Muscle layer of duodenum (tissue), 2 donors: ENCODE measurements at regions not wholly inside any gene's neighbourhood (a gene's known extent, or its start where the extent isn't known, plus 50 kb on each side); places are given as distances from the start of the nearest gene placed in this dataset.
"Not testable (repeated sequence)": the region's sequence is repeated elsewhere in the genome, so short reads cannot be mapped to it uniquely, and the experiment has no call there.

Source experiments
- H3K27ac ChIP-seq: one replicate; pipeline ENCODE4 v1.7.0; 2013; ENCODE audit warnings: mild to moderate bottlenecking, low read length
- H3K27me3 ChIP-seq: one replicate; pipeline ENCODE4 v1.7.0; 2013; ENCODE audit warnings: low read depth, mild to moderate bottlenecking, control low read depth, low read length
- H3K36me3 ChIP-seq, 2 donors: one replicate each; pipeline ENCODE4 v1.7.0; 2013; ENCODE audit warnings: low read length in 2 of 2, control low read depth in 1 of 2, mild to moderate bottlenecking in 1 of 2; ENCODE audit not compliant: insufficient read depth in 2 of 2, control insufficient read depth in 1 of 2
- H3K4me1 ChIP-seq, 2 donors: one replicate each; pipeline ENCODE4 v1.7.0; 2013; ENCODE audit warnings: low read length in 2 of 2, mild to moderate bottlenecking in 2 of 2, control low read depth in 1 of 2, moderate library complexity in 1 of 2; ENCODE audit not compliant: insufficient read depth in 2 of 2, control insufficient read depth in 1 of 2
- H3K4me3 ChIP-seq, 2 donors: one replicate each; pipeline ENCODE4 v1.7.0; 2013; ENCODE audit warnings: low read length in 2 of 2, low read depth in 1 of 2, mild to moderate bottlenecking in 1 of 2
- H3K9me3 ChIP-seq, 2 donors: one replicate each; pipeline ENCODE4 v1.7.0; 2013; ENCODE audit warnings: low read length in 2 of 2, control low read depth in 1 of 2, mild to moderate bottlenecking in 1 of 2; ENCODE audit not compliant: control insufficient read depth in 1 of 2
- donor health status: healthy.

DNA sequence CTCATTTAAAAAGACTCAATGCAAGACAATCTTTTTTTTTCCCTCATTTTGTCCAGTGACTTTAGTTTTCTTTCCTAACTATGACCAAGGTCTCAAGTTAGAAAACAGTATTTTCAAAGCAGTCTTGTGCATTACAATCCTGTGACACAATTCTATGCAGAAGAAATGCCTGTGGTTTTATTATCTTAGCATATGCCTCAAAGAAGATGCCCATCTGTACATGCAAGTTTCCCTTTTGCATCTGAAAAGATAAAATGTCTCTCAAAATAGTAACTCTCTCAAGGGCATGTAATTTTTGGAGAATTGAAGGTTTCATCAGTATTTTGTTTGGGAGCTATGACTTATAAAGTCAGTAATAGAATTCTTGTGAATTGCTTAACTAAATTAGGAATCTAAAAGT, 292.0 kb upstream of the SUCLG2 start:
- Histone ChIP-seq H3K27me3 (no peaks in the 10 kb centered on the region), H3K36me3 (no peaks in the 10 kb centered on the region), H3K4me1 (no peaks in the 10 kb centered on the region), H3K4me3 (no peak overlapping the region), H3K9me3 (peaks cover 0 to 11% of the 10 kb centered on the region in 2 donors), H3K27ac (no peak overlapping the region)

DNA sequence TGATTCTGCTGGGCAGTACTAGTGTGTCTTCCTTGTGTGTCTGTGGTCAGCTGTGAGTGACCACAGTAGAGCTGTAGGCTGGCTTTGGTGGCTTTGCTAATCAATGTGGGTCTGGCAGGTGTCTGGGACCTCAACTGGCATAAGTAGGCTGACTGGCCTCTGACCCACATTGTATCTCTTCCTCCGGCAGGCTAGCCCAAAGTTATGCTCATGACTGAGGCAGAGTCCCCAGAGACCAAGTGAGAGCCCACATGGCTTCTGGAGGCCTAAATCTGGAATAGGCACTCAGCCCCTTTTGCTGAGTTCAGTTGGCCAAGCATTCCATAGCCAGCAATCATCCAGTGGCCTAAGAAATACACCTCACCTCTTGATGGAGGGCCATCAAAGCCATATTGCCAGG, 289.1 kb upstream of the SUCLG2 start:
- peaks cover 0 to 8% of the 10 kb centered on the region in 2 donors for H3K9me3 ChIP-seq
- H3K4me3 ChIP-seq = no peak overlapping the region
- H3K36me3 ChIP-seq = no peaks in the 10 kb centered on the region
- H3K4me1 ChIP-seq = no peaks in the 10 kb centered on the region
- H3K27ac ChIP-seq = no peak overlapping the region
- H3K27me3 ChIP-seq = no peaks in the 10 kb centered on the region

DNA sequence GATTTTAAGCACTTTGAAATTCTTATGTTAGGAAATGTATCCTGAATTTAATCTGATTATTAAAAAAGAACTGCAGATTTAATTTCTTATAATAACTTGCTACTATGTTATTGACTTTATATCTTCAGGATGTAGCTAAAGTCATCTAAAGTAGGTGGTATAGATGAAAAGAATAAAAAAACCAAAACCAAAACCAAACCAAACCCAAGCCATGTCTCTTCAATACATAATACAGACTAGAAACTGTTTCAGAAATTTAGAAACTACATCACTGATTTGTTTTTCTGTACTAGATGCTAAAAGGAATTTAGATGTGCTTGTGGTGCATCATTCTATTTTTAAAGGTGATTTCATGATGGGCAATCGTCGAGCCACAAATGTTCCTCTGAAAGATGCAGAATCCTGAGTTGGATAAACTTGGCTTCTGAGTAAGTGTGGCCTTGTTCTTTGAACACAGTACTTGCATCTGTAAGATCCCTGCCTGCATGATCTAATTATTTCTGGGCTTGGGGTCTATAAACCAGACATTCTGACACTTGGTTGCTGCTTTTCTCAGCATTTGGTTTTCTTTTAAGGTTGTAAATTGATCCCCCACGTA, 287.1 kb upstream of the SUCLG2 start:
- Histone ChIP-seq H3K4me3 (no peak overlapping the region), H3K4me1 (no peaks in the 10 kb centered on the region), H3K9me3 (no peaks in the 10 kb centered on the region), H3K27ac (no peak overlapping the region), H3K36me3 (no peaks in the 10 kb centered on the region), H3K27me3 (no peaks in the 10 kb centered on the region)

DNA sequence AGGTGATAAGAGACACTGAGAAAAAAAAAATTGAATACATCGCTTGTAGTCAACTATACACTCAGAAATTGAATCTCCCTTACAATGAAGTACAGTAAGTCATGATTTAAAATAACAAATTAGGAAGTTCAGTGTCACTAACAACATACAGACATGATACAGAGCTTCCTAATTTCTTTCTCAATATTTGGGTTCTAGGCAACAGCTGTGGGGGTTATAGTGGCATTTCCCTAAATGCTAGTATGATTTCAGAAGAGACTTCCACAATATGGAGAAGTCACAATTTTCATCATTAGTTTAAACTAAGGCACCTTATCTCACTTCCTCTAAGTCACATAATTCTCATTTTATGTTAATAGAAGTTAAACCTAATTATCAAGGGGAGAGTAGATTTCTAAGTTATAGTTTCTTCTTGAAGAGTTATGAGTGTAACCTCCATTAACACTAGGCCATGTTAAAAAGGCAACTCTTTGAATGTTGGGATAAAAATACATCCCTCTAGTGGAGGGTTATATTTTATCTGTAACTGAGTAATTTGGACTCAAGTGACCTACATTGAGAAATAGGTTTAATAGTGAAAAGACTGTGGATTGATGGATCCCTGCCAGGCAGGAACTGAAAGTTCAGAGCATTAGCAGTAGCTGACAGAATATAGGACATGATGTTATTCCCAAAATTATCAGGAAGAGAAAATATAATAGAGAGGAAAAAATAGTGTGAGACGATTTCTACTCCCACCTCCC, 286.0 kb upstream of the SUCLG2 start:
- Histone ChIP-seq H3K4me3 (no peak overlapping the region), H3K9me3 (peaks cover 2 to 3% of the 10 kb centered on the region in 2 donors), H3K4me1 (no peaks in the 10 kb centered on the region), H3K36me3 (no peaks in the 10 kb centered on the region), H3K27me3 (no peaks in the 10 kb centered on the region), H3K27ac (no peak overlapping the region)

DNA sequence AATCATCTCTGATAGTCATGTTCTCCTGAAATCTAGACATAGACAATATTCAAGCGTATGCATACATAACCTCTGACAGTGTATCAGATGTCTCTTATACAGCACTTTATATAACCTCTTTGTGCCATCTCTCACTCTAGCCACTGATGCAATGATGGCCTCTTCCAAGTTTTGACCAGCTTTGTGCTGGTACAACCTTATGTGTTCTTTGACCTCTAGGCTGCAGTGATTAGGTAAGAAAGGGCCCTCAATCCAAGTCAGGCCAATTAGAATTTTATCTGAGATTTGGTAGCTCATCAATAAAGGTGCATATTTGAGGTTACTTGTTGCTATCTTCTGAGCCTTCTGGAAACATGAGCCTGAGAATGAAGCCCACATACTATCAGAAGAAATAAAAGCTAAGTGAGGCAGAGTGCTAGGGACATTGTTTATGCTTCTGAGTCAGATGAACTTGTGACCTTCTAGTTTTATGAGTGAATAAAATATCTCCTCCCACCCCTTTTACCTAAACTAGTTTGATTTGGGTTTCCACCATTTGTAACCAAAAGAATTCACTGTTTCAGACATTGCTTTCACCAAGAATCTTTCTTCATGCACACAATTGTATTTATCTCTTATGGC, 283.2 kb upstream of the SUCLG2 start:
- Histone ChIP-seq H3K4me3 (no peak overlapping the region), H3K36me3 (no peaks in the 10 kb centered on the region), H3K27me3 (no peaks in the 10 kb centered on the region), H3K9me3 (peaks cover 3 to 5% of the 10 kb centered on the region in 2 donors), H3K27ac (no peak overlapping the region), H3K4me1 (no peaks in the 10 kb centered on the region)

DNA sequence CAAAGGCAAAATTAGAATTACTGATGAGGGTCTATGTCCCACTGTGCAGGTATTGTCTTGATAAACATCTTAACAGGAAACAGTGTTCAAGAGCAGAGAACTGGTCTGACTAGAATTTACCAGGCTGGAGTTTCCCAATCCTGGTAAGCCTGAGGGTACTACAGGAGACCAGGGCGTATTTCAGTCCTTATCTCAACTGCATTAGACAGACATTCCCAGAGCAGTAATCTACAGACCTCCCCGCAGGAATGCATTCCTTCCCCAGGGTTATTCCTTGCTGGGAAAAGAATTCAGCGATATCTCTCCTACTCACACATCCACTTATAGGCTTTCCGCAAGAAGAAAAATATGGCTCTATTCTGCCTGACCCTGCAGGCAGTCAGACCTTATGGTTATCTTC, 276.0 kb upstream of the SUCLG2 start:
- not testable (repeated sequence) for H3K36me3 ChIP-seq, H3K27ac ChIP-seq, H3K4me1 ChIP-seq, H3K4me3 ChIP-seq, H3K9me3 ChIP-seq, H3K27me3 ChIP-seq

DNA sequence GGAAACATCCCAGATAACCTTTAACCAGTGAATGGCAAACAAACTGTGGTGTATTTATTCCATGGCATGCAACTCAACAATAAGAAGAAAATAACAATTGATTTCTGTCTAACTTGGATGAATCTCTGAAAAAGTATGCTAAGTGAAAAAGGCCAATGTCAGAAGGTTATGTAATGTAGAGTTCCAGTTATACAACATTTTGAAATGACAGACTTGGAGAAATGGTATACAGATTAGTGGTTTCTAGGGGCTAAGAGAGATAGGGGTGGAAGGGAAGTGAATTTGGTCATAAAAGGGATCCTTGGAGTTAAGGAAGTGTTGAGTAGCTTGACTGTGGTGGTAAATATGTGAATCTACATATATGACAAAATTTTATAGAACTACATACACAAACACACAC, 269.4 kb upstream of the SUCLG2 start:
- Histone ChIP-seq H3K9me3 (peaks cover 0 to 4% of the 10 kb centered on the region in 2 donors), H3K27ac (no peak overlapping the region), H3K4me1 (no peaks in the 10 kb centered on the region), H3K4me3 (no peak overlapping the region), H3K27me3 (no peaks in the 10 kb centered on the region), H3K36me3 (no peaks in the 10 kb centered on the region)

DNA sequence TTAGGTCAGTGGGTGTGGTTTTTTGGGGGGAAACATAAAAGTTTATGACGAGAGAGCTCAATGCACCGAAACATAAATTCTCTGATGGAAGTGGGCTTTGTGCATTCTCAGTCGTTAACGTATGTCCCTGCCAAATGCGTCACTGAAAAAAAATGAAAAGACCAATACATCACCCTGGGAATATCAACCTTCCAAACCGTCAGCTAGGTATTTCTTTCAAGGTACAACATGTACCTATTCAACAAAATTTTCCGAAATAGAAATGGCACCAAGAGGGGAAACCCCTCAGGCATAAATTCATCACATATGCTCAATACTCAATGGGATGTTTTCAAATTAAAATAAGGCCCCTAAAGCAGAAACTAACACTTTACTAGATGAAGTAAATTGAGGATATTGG, 266.6 kb upstream of the SUCLG2 start:
- H3K27me3 ChIP-seq = no peaks in the 10 kb centered on the region
- H3K4me1 ChIP-seq = no peaks in the 10 kb centered on the region
- H3K27ac ChIP-seq = no peak overlapping the region
- no peaks in the 10 kb centered on the region for H3K36me3 ChIP-seq
- no peak overlapping the region for H3K4me3 ChIP-seq
- H3K9me3 ChIP-seq = peaks cover 0 to 4% of the 10 kb centered on the region in 2 donors

DNA sequence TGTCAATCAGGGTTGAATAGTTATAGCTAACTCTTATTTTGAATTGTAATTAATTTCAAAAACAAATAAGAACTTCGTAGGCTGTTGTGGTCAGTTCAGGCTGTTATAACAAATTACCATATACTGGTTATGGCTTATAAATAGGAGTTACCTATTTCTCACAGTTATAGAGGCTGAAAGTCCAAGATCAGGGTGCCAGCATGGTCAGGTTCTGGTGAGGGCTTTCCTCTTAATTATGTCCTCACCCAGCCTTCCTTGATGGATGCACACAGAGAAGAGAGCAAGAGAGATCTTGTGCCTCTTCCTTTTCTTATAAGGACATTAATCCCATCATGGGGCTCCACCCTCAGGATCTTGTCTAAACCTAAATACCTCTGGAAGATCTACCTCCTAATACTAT, 265.9 kb upstream of the SUCLG2 start:
- no peak overlapping the region for H3K4me3 ChIP-seq
- H3K9me3 ChIP-seq = peaks cover 0 to 4% of the 10 kb centered on the region in 2 donors
- H3K27ac ChIP-seq = no peak overlapping the region
- H3K27me3 ChIP-seq = no peaks in the 10 kb centered on the region
- H3K4me1 ChIP-seq = no peaks in the 10 kb centered on the region
- no peaks in the 10 kb centered on the region for H3K36me3 ChIP-seq

DNA sequence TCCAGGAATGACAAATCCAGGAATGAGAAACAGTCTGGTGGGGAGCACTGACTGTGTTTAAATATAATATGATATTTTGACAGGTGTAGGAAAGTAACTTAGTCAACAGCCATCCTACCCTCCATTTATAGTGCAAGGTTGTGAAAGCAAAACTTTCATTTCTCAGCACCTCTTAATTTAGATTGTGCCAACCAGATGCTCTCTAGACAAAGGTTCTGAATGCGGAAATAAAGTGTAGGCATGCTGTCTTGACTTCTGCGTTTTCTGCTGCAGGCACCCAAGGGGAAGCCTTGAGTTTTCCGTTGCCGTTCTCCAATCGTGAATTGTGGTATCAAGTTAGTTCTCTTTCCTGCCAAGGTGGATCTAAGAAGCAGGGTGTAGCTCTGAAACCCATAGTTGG, 261.9 kb upstream of the SUCLG2 start:
- no peaks in the 10 kb centered on the region for H3K27me3 ChIP-seq
- H3K36me3 ChIP-seq = no peaks in the 10 kb centered on the region
- no peak overlapping the region for H3K27ac ChIP-seq
- H3K9me3 ChIP-seq = no peaks in the 10 kb centered on the region
- no peak overlapping the region for H3K4me3 ChIP-seq
- no peaks in the 10 kb centered on the region for H3K4me1 ChIP-seq

DNA sequence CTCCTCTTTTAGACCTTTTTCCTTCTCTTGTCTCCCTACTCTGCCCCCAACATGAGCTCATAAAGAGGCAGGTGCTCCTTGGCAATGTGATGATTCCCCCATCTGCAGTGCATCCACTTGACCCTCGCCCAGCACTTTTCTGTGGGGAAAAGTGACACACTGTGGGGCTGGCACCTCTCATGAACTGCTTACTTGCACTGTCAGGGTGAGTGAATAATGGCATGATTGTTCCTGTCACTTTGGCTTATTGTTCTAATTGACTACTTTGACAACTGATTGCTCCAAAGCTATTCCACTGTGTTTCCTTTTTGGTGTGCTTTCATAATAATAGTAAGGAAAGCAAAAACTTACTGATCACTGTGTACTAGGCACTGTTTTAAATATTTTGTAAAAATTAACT, 253.3 kb upstream of the SUCLG2 start:
- Histone ChIP-seq H3K9me3 (no peaks in the 10 kb centered on the region), H3K27me3 (no peaks in the 10 kb centered on the region), H3K4me1 (no peaks in the 10 kb centered on the region), H3K36me3 (no peaks in the 10 kb centered on the region), H3K27ac (no peak overlapping the region), H3K4me3 (no peak overlapping the region)
